ENCODE measurements at regions not wholly inside any gene's neighbourhood (a gene's known extent, or its start where the extent isn't known, plus 50 kb on each side); places are given as distances from the start of the nearest gene placed in this dataset.

- no peak for DNase-seq
- BruUV-seq (replicated peaks), result no TSS peak
- Mint-ChIP-seq H3K27me3 (ENCODE audit: unreplicated experiment) (no peaks in the 10 kb centered on the region), H3K4me3 (ENCODE audit: low read depth, unreplicated experiment) (no peak overlapping the region), H3K4me1 (ENCODE audit: low read depth, unreplicated experiment) (peaks cover 29% of the 10 kb centered on the region), H3K27ac (ENCODE audit: unreplicated experiment) (no peak overlapping the region), H3K36me3 (ENCODE audit: insufficient read depth, unreplicated experiment) (no peaks in the 10 kb centered on the region), H3K9me3 (ENCODE audit: low read depth, unreplicated experiment) (peaks cover 2% of the 10 kb centered on the region)
- no peak for TF ChIP-seq CTCF (IDR thresholded peaks at IDR 0.05; ENCODE audit: unreplicated experiment)
- intact Hi-C loops (cut with micrococcal nuclease; ENCODE audit: unreplicated experiment), result loop anchor here (10.0 kb wide), 1 partner anchor 193 kb away; no protein-coding TSS in a partner anchor
- CTCF ChIA-PET, result no interaction called here
Measured at GRCh38 chr9:81391457-81391825, 297.9 kb downstream of the TLE1 start.

GRCh38 chr9:81390792-81391456 lies 298.4 kb downstream of the TLE1 start:
- Mint-ChIP-seq H3K36me3 (ENCODE audit: insufficient read depth, unreplicated experiment) (no peaks in the 10 kb centered on the region), H3K9me3 (ENCODE audit: low read depth, unreplicated experiment) (peaks cover 2% of the 10 kb centered on the region), H3K4me3 (ENCODE audit: low read depth, unreplicated experiment) (no peak overlapping the region), H3K27ac (ENCODE audit: unreplicated experiment) (peak overlapping the region; percentile 60), H3K4me1 (ENCODE audit: low read depth, unreplicated experiment) (peaks cover 29% of the 10 kb centered on the region), H3K27me3 (ENCODE audit: unreplicated experiment) (no peaks in the 10 kb centered on the region)
- CTCF ChIA-PET, result no interaction called here
- no TSS peak for BruUV-seq (replicated peaks)
- no peak for TF ChIP-seq CTCF (IDR thresholded peaks at IDR 0.05; ENCODE audit: unreplicated experiment)
- no peak for DNase-seq
- intact Hi-C loops (cut with micrococcal nuclease; ENCODE audit: unreplicated experiment), result loop anchor here (10.0 kb wide), 1 partner anchor 194 kb away; no protein-coding TSS in a partner anchor

GRCh38 chr9:81389569-81389993 lies 299.8 kb downstream of the TLE1 start:
- peak; percentile 21 for DNase-seq
- peaks cover 2% of the 10 kb centered on the region for H3K9me3 Mint-ChIP-seq (ENCODE audit: low read depth, unreplicated experiment)
- CTCF ChIA-PET, result interaction anchor here (1.3 kb wide), 1 partner anchor 12 kb away, joined by 4 read pairs; no protein-coding TSS in a partner anchor
- no peaks in the 10 kb centered on the region for H3K27me3 Mint-ChIP-seq (ENCODE audit: unreplicated experiment)
- no peak overlapping the region for H3K4me3 Mint-ChIP-seq (ENCODE audit: low read depth, unreplicated experiment)
- no peak for TF ChIP-seq CTCF (IDR thresholded peaks at IDR 0.05; ENCODE audit: unreplicated experiment)
- peaks cover 29% of the 10 kb centered on the region for H3K4me1 Mint-ChIP-seq (ENCODE audit: low read depth, unreplicated experiment)
- no TSS peak for BruUV-seq (replicated peaks)
- no peaks in the 10 kb centered on the region for H3K36me3 Mint-ChIP-seq (ENCODE audit: insufficient read depth, unreplicated experiment)
- peak overlapping the region; percentile 60 for H3K27ac Mint-ChIP-seq (ENCODE audit: unreplicated experiment)
- intact Hi-C loops (cut with micrococcal nuclease; ENCODE audit: unreplicated experiment), result no loop called here

- H3K36me3 Mint-ChIP-seq (ENCODE audit: insufficient read depth, unreplicated experiment), result no peaks in the 10 kb centered on the region
- H3K4me1 Mint-ChIP-seq (ENCODE audit: low read depth, unreplicated experiment), result peaks cover 29% of the 10 kb centered on the region
- no peak for DNase-seq
- peaks cover 2% of the 10 kb centered on the region for H3K9me3 Mint-ChIP-seq (ENCODE audit: low read depth, unreplicated experiment)
- TF ChIP-seq CTCF (IDR thresholded peaks at IDR 0.05; ENCODE audit: unreplicated experiment), result no peak
- no peak overlapping the region for H3K4me3 Mint-ChIP-seq (ENCODE audit: low read depth, unreplicated experiment)
- CTCF ChIA-PET, result interaction anchor here (1.3 kb wide), 1 partner anchor 11 kb away, joined by 4 read pairs; no protein-coding TSS in a partner anchor
- no TSS peak for BruUV-seq (replicated peaks)
- no peaks in the 10 kb centered on the region for H3K27me3 Mint-ChIP-seq (ENCODE audit: unreplicated experiment)
- intact Hi-C loops (cut with micrococcal nuclease; ENCODE audit: unreplicated experiment), result no loop called here
- H3K27ac Mint-ChIP-seq (ENCODE audit: unreplicated experiment), result no peak overlapping the region
Measured at GRCh38 chr9:81388831-81389230, 300.5 kb downstream of the TLE1 start.
